ENCODE measurements at regions not wholly inside any gene's neighbourhood (a gene's known extent, or its start where the extent isn't known, plus 50 kb on each side); places are given as distances from the start of the nearest gene placed in this dataset.

DNA sequence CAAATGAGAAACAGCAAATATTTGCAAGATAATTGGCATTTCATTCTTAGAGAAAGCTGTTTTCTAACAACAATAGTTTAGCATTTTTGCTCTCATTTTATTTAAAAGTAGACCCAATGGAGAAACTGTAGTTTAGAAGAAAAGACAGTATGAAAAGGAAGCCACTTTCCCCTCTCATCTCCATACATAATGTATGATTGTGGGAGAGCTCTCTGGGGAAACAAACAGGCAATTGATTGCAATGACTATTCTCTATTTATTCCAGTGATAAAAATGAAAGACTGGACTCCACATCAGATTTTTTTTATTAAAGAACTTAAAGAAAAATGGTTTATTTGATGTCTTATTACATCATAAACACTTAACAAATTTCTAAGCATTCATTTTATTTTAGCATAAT, 116.8 kb upstream of the SASH1 start:
- DNase-seq = no peak

DNA sequence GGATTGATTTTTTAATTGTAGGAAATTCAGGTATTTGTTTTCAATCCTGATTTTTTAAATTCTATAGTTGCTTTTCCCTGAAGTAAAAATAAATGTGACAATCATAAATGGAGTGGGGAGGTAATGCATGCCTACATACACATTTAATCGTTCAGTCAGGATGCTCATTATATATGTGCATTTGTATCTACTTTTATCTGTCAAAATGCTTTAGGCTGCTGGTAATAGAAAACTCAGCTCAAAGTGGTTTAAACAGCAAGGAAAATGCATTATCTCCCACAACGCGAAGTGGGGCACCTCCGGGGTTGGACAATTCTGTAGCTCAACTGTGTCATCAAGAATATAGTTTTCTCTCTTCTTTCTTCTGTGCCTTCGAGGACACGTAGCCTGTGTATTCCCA, 116.4 kb upstream of the SASH1 start:
- DNase-seq = no peak

DNA sequence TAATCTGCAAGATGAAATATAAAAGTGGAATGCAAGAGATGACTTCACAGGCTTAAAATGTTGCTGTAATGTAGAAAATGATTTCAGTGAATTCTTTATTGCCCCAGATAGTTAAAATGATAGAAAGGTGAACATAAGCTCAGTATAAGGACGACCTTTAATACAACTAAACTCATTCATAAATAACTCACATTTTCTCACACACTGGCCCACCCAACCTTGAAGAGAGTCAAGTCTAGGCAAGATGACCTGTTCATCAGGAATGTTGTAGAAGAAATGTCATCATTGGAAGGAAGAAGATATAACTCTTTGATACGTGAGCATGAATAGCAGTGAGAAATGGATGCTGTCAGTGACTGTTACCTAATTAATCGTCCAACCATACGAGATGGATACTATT, 111.1 kb upstream of the SASH1 start:
- DNase-seq = no peak

DNA sequence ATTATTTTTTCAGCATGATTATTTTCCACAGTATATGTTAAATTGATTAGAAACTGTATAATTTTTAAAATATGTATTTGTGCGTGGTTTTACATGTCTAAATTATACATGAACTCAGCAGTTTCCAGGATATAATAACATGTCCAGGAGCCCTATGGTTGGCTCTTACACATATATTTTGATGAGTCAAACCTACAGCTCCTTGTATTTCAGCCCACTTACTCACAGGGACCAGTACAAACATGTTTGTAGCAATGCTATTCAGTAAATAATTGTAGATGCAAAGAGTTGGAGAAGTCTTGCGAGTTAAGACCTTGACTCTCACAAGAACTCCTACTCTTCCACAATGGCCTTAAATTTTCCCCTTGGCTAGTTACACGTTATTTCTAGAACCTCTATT, 107.2 kb upstream of the SASH1 start:
- no peak for DNase-seq

DNA sequence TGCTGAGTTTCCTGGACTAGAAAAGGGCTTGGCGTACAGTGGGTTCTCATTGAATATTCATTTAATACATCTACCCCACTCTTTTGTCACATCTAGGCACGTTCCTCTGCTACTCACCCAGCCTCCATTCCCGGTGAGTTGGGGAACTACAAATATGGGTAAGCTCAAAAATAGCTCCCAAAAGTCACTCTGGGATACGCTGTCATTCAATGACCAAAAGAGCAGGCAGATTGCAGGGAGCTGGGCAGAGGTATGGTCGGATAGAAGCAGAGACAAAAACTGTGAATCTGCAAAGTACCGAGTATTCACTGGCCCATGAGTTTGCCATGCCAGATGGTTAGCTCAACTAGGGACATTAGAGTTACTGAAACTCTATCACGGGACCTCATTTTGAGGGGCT, 103.9 kb upstream of the SASH1 start:
- no peak for DNase-seq

DNA sequence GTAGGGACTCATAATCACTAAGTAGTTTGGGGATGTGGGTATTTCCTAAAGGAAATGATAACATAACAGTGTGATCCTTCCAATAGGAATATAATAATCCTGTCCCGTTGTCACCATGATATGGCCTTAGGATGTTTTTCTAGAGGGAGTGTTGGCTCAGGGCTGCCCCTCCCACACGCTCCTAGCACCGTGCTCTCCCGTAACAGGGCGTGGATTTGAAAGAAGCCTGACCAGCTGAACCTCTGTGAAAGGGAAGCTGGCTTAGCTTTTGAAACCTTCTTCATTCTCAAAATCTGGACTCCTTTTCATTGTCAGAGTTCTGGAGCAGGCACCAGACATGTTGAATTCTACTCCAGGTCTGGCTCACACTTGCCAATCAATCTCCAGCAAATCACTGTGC, 103.4 kb upstream of the SASH1 start:
- DNase-seq = no peak

DNA sequence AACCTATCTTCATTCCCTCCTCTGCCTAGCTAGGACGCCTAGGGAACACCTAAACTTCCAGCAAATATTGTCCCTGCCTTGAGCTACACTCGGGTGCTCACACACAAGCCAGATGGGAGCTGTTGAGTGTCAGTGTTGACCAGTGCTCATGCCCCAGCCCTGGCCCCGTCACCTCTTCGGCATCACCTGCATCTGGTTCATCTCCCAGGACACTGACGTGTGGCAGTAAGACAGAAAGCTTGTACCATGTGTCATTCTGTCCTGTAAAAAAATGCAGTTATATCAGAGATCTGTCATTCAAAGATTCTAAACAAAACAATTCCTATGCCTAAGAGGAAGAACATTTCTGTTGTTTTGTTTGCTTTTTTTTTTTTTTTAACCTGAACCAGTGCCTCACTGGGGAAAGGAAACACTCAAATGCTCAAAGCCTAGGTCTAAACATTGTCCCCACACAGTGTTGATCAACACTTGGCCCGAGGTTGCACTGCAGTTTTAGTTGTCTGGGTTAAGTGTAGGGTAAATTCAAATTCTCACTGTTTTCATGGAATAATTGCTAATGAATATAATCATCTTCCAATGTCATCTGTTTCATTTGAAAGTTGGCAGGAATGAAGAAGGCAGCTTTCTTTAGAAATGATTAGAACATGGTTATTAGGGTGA, 102.7 kb upstream of the SASH1 start:
- no peak for DNase-seq

DNA sequence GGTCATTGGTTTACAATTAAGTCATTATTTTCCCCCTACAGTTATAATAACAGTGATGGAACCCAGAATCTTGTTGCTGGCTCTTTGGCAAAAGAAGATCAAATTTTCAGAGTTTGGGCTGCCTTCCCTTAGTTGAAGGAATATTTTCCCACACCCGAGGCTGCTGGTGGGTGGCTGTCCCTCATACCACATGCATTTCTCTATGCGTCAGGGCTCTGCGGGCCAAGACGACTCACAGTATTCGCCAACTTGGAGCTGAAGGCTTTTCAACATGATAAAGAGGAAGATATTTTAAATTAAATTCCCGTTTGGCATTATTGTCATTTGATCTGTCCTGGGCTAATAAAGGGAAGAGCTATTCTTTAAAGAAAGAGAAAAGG, 102.2 kb upstream of the SASH1 start:
- DNase-seq = no peak

DNA sequence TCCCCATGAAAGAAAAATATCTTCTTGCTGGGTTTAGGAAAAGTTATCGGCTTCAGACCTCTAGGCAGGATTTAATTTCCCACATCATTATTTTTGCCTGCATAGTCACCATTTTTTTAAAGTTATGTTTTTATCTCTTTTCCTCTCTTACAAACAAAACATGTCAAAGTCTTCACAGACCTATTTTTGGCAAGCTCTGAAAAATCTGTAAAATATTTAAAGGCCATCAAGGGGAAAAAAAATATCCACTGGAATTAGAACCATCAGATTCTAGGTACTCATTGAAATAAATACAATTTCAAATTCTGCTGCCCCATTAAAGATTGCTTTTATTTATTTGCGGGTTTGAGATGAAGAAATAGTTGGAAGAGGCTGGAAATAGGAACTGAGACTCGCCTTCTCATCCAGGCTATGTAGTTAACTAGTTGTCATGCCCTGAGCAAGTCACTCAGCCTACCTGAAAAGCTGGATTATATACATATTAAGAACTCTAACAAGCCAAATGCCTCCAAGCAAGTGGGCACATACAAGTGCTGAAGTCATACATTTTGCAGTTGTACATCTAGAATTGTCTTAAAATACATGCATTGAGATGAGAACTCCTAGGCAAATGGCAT, 101.7 kb upstream of the SASH1 start:
- DNase-seq = no peak

DNA sequence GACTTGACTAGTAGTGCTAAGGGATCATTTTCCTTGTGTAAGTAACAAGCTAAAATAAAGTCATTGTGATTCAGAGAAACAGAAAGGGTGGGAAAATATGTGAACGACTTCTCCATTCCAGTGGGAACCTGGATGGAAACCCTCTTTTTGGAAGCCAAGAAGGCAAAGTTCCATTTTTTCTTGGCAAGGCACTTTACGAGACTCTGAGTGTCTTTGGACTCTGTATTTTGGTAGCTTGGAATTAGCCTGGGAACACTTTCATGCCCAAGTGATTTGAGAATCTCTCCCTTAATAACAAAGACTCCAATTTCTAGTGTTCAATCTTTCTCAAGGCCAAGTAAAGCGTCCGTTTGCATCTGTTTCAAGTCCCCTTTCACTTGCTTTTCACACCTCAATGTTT, 100.5 kb upstream of the SASH1 start:
- DNase-seq = no peak

DNA sequence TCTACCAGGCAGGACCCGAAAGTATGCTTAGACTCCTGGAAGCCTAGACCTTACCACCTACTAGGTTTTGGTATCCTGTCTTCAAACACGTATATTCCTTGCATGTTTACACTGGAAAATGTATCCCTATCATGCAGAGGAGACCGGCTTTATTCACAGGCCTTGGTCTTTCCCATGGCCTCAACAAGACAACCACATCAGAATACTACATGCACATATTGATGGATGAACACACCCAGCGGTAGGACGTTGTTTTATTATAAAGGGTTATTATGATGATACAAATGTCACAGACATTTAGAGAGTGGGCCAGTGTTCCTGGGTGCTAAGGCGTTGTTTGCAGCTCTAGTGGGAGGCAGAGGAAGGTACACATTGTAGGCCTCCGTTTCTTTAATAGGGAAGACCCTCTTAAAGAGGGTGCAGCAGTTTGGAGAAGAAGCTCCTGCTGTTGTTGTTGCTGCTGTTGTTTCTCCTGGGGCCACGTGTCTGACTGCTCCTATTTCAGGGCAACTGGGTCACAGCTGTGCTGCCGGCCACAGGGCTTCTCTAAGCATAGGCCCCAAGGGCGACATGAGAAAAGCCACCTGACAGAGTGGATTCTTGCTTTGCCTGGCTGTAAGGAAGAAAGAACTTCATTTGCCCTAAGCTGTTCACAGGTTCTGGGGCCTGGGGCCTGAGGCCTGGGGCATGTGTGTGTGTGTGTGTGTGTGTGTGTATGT, 98.3 kb upstream of the SASH1 start:
- DNase-seq = no peak

DNA sequence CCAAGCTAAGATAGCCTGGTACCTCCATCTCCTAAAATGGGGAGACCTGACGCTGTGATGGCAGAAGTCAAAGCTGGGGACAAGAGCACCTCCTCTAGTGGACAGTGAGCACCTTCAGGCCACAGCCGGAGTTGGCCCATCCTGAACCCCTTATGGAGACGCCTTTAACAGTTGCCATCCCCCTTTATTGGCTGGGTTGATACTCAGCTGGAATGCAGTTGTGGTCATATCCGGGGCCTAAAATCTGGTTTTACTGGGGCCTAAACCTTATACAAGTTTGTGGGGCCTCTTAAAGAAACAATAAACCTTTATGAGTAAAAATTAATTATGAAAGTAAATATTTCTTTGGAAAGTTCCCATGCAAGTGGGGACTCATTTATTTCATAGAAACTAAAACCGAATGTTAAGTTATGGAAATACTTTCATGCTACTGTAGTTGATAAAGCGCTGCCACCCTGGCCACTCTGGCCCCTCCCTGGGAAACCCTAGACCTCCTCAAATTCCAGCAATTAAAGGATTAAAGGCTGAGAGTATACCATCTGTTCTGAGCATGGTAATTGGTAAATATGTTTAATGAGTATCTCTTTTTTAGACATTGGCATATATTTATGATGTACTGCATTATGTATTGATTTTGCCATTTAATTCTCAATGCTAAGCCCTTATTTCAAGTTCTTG, 95.1 kb upstream of the SASH1 start:
- no peak for DNase-seq

DNA sequence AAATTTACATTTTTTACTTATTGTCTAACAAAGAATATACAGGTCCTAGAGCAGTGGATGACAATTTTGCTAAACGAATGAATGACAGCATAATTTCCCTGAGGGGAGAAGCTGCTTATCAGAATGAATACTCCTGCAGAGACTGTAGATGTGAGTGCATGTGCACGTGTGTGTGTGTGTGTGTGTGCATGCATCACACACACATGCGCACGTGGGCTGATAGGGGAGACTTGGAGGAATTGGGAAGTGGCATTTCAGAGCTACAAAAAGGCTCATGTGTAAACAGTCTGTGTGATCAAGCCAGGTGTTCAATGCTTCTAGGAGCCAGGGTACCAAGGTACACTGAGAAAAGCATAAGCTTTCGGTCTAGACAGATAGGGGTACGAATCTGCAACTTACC, 93.5 kb upstream of the SASH1 start:
- no peak for DNase-seq

DNA sequence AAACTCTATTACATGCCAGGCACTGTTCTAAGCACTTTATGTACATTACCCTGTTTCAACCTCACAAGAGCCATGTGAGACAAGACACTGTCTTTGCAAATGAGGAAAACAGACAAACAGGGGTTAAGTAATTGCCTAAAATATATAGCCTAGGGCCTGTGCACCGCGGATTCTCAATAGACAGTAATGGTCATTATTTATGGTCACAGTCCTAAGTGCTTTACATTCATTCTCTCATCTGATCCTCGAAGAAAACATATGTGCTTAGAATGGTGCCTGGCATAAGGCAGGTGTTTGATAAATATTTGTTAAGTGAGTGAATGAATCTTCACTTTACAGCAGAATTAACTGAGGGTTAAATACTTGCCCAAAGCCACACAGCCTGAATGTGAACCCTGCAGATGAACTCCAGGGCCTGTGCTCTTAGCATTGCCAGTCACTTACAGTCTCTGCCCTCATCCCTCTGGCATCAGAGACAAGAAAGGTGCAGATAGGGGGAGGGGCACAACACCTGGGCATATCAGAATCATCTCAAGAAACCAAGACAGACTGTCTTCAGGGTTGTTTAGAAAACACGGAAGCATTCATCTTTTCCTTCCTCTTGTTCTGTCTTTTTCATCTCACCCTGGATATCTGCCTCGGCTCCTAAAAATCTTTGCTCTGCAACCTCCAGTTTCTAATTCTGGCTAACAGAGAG, 92.8 kb upstream of the SASH1 start:
- DNase-seq = no peak

DNA sequence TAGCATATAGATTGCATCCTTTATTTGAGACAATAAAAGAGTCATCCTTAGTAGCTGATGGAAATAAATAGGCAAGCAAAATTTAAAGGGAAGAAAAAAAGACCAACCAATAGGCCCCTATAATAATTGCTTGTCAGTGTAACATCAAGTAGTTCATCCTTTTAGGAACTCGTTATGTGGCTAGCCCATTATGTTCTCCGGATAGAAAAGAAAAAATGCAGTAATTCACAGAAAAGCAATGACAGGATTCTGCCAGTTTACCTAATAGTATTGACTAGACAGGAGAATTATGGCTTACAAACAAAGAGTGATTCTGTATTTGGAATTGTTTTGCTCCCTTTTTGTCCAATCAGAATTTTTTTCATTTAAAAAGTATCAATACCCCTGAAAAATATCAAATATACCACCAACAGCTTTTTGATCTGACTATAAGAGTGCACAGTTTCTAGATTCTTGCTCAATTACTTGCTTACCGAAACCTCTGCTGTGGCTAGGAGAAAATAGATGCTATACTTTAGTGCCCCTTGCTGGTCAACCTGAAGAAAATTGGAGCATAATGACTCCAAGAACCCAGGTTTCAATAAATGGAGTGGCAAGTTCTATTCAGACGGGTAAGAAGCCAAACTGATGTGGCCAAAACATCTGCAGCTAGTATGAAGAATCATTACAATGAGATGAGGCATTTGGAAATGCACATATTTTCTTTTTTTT, 91.5 kb upstream of the SASH1 start:
- DNase-seq = peak; percentile 46

DNA sequence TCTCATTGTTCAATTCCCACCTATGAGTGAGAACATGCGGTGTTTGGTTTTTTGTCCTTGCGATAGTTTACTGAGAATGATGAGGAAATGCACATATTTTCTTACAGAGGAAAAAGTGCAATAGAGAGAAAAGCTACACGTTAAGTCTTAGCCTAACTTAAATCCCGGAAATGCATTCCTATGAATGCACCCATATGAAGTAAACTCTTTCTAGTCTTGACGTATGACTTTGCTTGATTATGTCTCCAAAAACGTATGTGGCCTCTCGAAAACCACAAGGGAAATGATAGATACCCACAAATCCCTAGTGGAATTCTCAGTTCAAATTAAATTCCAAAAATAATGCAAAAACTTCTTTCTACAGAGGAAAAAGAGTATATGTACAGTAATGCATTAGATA, 90.7 kb upstream of the SASH1 start:
- no peak for DNase-seq

DNA sequence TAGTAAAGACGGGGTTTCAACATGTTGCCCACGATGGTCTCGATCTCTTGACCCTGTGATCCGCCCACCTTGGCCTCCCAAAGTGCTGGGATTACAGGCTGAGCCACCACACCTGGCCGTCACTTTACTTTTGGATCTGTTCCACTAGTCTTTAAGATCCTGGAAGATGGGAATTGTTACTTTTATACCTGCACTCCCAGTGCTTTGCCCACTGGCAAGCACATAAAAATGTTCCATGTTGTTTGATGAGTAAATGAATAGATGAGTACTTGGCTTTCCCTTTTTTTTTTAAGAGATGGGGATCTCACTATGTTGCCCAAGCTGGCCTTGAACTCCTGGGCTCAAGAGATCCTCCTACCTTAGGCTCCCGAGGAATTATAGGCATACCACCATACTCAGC, 84.8 kb upstream of the SASH1 start:
- DNase-seq = no peak

DNA sequence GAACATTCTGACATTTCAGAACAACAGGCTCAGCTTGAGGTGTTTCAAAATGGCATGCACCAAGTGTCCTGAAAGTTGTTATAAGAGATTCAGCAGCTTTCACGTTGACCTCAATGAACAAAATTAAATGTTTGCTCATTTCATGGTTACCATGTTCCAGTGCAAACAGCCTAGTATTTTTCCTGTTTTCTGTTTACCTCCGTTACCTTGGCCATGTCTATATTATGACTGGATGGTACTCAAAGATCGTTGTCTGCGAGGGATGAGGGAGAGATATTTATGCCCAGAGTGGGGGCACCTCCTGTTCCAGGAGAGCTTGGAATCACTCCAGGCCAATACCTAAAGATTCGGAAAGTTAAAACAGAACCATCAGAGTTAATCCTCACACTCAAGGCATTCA, 83.8 kb upstream of the SASH1 start:
- DNase-seq = no peak

DNA sequence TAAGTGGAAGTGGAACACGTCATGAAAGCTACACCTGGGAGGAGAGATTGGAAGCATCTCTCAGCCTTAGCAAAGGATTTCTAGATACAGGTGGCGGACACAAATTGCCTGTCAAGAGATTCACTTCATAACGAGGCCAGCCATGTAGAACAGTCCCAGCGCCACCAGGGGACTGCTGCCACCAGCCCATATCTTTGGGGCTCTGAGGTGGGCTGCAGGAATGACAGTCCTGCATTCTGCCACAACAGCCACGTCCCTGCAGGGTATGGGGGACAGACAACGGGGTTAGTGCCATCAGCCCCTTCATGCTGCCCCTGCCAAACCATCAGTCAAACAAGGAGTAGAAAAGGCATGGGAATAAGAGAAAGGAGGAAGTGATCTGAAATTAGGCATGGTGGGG, 81.2 kb upstream of the SASH1 start:
- no peak for DNase-seq

DNA sequence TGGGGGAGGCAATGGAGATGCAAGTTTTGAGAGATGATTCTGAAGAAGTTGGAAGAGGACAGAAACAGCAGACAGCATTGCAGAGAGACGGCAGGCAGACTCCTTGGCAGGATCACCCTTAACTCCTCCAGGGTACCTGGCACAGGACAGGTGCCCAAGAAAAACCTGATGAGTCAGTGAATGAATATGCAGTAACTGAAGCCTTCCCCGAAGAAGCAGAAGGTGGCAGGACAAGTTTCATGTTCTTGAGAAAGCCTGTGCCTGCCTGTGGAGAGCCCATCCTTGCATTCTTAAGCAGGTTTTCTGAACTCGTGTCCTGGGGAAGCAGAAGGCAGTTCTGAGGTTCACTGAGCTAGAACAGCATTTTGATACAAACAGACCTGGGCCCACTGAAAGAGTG, 79.6 kb upstream of the SASH1 start:
- no peak for DNase-seq

DNA sequence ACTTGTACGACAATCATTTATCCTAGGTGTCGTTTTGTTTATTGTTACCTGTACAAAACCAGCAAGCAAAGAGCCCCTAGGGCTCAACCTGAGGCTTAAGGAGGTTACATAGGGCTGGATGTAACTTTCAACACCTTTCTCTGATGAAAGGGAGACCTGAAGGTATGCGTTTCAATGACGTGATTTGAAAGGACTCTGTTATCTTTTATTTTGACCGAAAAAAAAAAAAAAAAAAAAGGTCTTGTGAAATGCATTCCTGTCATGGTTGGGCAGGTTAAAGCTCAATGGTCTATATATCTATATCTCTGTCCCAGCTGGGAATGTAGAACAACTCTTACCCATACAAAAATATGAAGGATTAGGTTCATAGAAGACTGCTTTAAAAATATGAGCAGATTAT, 78.7 kb upstream of the SASH1 start:
- DNase-seq = no peak

DNA sequence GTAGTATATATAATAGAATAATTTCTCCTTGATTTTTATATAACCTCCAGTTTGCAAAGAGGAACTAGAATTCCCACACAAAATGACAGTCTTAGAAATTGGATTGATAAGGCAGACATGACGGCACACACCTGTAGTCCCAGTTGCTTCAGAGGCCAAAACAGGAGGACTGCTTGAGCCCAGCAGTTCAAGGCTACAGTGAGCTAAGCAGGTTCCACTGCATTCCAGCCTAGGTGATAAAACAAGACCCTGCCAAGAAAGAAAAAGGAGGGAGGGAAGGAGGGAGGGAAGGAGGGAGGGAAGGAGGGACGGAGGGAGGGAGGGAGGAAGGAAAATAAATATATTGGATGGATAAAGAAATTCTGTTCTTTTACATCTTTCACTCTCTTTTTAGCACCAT, 77.6 kb upstream of the SASH1 start:
- DNase-seq = no peak

DNA sequence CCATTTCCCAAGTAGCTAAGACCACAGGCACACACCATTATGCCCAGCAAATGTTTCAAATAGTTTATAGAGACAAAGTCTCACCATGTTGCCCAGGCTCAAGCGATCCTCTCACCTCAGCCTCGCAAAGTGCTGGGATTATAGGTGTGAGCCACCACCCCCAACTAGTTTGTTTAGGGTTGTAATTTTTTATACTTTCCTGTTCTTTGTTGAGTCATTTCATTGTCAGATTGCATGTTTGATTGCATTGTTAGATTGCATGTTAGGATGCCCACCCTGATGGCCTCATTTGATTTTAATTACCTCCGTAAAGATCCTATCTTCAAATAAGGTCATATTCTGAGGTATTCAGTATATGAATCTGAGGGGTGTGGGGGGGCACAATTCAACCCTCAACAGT, 73.3 kb upstream of the SASH1 start:
- no peak for DNase-seq

Measured in hematopoietic multipotent progenitor cell treated with erythropoietin and hydrocortisone succinate and interleukin-3 and kit ligand, for 6 days (in vitro differentiated cells).